Cerebellar cortex (tissue), 1 donor: ENCODE measurements at regions not wholly inside any gene's neighbourhood (a gene's known extent, or its start where the extent isn't known, plus 50 kb on each side); places are given as distances from the start of the nearest gene placed in this dataset.

Source experiments
- DNase-seq: peaks from one replicate; pipeline ENCODE4 v3.0.0-alpha.2; 2015; ENCODE audit warnings: low spot score

DNA sequence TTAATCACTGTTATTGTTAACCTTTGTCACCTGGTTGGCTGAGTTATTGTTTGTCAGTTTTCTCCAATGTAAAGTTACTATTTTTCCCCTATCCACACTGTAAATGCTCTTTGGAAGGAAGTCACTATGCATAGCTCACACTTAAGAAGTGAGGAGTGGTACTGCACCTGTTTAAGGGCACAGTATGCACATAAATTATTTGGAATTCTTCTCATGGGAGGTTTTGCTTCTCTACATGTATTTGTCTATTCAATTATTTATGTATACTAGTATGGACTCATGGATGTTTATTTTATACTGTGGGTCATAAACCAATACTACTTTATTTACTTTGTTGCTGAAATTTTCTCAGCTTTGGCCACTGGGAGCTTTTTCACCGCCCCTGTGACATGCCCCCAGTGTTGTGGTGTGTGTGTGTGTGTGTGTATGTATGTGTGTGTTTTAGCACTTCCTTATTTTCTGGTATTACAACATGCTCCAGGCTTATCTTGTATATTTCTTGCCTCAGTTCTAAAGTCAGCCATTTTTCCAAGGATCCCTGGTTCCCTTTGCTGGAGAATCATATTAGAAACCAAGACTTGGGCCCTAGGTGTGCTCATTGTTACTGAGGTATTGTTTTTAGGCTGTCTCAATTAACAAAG, 290.5 kb downstream of the KBTBD8 start:
- DNase-seq: no peak

DNA sequence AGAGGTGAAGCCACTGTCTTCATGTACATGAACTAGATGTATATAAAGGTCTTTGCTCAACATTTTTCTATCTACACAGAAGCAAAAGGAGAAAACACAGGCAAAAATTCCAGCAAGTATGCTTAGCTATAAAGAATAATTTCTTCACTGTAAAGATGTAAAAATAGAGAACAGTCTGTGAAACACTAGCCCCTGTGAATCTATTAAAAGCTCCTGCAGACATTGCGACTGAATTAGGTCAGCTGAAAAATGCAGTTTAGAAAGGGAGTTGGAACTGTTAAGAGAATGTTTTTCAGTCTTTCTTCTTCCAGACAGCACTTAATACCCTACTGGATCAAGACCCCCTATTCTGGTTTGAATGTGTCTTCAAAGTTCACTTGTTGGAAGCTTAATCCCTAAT, 291.5 kb downstream of the KBTBD8 start:
- no peak for DNase-seq

DNA sequence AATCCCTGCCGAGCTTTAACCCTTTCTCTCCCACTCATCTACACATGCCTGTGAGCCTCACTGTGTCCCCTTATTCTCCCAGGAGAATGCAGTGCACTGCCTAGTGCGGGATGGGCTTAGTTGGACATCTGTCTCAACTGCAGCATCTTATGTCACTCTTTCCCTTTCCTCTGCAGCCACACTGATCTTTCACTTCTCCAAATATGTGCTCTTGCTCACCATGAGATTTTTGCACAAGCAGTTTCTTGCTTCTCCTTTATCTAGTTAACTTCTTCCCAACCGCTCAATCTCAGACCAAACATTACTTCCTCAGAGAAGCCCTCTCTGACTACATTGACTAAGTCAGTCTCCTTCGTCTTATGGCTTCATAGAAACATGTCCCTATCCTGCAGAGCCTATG, 292.3 kb downstream of the KBTBD8 start:
- DNase-seq: no peak

DNA sequence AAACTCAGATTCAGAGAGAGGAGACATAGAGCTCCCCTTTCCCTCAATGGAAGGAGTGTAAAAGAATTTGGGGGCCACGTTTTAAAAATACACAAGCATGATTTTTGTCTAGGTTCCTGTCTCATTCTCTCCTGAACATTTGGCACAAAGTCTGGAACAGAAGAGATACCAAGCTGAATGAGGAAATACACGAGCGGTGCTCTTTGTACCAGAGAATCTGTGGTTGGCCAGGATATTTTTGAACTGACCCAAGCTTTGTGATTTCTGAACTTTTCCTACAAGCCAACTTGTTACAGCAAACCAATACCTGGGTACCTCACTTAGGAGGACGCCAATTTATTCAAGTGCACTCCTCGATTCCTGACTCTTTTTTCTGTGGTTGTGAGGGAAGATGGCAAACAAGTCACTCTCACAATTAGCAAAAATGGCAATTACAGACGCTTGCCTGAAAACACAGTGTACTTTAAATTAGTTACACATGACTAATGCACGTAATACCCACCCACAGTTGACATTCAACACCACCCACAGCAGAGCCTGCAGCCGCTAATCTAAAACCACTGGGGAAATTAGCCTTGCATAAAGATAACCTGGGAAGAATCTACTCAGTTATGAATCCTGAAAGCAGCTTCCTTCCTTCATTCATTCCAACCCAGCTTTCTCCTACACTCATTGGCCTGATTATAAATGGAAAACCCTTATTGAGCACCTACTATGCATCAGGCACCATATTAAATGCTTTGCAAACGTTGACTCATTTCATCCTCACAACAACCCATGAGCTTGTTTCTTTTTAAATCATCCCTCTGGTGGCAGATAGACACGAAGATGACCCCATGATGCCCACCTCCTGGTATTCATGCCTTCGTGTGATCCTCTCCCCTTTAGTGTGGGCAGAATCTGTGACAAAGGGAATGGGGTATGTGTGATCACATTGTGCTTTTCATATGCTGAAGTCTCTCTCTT, 293.5 kb downstream of the KBTBD8 start:
- no peak for DNase-seq

DNA sequence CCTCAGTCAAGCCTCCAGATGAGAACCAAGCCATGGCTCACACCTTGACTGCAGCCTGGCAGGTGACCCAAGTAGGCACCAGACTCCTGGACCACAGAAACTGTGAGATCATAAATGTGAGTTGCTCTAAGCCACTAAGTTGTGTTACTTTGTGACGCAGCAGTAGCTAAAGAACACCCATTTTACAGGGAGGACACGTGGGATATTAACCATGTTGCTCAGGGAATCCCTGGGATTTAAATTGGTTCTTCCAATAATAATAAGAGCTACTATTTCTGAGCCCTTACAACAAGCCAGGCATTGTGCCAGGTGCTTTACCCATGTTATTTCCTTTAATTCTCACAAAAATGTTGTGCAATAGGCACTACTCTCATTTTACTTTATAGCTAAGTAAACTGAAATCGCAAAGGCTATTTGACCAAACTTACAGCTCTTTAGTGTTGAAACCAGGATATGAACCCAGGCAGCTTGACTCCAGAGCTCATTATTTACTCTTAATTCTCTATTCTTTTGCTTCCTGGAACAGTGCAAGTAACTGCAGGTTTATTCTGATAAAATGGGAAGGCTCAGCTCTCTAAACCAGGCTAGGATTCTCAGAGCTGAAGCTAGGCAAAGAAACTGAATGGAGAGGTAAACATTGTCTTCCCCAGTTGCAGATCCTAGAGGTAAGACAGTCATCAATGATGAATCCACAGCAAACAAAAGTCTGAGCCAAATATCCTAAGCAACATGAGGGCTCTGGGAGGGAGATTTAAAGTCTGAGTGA, 294.4 kb downstream of the KBTBD8 start:
- DNase-seq: no peak

DNA sequence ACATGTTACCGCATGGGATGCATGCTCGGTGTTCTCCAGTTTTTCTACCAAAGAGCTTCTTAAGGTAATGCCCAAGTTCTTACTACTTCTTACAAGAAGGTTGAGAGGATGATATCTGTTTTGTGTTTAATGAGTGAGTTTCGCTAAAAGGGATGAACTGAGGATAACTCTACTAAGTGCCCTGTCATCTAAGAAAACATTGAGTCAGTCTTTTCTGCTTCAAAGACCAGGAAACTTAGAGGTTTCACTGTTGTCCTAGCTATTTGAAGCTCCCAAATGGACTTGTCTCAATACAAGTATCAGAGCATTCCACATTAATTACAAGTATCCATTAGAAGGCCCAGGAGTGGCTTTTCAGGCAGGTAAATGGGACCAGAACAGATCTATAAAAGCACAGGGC, 296.2 kb downstream of the KBTBD8 start:
- no peak for DNase-seq

DNA sequence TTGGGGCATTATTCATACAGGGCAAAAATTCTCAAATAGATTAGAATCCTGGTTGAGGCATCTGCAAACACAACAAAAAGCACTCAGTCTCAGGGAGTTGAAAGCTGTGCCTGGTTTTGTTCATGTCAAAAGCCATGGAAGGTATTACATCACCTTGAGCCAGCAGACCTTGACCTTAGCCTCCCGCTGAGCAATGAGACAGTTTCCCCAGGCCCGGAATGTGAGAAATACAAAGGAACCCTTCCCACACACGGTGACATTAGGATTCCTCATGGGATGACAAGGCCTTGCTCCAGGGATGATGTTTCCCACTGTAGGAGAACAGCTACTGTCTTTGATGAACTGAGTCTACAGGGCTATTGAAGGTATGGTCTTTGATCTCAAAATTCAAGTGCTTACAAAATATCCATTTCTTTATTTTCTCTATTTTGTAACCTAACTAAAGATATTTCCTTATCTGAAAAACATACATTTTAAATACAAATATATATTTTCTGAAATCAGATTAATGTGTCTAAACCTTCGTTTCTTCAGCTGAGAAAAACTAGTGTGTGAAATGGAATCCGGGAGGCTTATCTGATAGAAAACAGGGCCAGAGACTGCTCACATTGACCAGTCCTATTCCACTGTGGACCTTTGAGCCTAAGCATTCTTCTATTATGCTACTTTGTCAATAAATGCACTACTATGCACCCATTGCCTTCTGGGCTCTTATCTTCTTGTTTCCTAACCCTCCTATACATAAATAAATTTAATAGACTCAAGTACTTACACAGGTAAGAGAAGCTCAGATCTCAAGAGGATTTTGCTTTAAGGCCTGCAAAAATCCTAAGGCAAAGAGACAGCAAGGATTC, 298.2 kb downstream of the KBTBD8 start:
- DNase-seq: no peak

DNA sequence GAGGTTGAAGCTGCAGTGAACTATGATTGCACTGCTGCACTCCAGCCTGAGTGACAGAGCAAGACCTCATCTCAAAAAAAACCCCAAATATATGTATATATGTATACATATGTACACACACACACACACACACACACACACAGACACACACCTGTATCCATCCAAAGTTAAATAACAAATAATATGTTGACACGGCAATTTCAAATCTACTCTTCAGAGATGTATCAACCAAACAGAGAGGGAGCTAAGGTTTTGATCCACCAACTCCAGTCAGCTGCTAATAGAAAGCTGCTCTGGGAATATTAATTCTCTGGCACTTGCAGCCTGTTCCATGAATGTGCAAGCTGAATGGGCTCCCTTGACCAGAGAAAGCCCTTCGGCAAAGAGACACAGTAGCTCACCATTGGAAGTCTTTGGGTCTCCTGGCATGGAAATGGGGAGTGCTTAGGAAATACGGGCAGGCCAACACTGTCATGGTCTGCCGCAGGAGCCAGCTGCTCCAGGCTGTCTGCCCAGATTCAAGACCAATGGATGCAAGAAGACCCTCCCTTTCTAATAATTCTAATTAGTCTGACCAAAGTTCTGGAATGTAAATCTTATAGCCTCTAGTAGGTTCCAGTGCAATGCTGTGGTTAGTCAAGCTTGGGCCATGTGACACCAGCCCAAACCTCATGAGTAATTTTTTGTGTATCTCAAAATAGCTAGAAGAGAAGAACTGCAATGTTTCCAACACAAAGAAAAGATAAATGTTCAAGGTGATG, 299.8 kb downstream of the KBTBD8 start:
- no peak for DNase-seq

DNA sequence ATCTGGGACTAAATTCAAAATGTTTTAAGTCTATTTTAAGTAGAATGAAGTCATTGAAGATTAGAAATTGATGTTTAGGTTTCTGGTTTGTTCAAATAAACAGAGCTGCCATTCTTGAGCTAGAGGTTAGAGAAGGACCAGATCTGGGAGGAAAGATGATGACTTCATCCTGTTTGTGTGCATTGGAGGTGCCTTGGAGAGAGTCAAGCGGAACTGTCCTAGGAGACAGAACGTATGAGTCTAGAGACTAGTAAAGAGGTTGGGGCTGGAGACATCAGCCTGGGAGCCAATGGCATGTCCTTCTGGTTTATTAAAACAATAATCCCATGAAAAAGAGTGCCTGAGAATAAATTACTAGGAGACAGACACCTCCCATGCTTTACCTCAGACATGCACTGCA, 303.4 kb downstream of the KBTBD8 start:
- DNase-seq: no peak

DNA sequence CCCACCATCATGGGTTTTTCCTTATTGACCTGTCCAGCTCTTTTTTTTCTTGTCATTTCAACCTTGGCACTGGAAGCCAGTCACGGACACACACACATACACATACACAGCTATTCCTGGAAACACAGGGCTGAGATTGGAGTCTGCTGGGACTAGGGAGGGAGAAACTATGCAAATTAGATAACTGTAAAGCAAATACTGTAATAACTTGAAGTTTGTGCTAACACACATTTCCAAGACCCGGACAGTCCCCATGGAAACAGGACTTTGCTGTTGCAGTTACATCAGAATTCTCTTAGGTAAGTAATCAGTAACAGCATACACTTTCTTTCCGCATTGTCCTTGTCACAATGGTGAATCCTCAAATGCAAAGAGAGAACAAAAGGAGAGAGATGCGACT, 304.4 kb downstream of the KBTBD8 start:
- DNase-seq: no peak

DNA sequence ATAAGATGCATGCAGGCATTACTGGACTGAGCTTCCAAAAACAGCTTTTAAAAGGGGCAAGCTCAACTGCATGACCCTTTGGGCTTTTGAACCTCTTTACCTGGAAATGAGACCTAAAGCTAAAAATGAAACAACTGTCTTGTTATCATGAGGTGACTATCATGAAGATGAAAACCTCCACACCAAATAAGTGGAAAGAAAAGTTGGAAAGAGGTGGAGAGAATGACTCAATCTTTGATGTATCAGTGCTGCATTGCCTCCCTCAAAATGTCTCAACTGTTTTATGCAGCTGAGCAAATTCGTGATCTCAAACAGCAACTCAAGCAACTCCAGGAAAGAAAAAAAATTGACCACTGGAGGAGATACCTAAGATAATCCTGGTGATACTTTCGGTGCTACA, 307.1 kb downstream of the KBTBD8 start:
- DNase-seq: no peak

DNA sequence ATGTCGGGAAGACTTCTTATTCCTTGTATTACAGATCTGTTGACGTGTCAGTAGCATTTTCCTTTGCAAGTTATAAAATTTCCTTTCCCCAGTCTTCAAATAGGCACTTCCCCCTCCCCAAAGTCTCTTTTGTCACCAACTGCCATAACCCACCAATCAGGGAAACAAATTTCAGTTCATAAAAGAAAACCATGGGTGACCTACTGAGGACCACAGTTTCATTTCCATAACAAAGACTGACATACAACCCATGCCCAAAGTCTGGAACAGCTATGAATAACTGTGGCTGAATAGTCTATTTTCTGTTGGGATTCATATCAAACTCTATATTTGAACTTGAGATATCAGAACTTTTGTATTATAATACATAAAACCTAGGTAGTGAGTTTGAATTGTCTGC, 307.8 kb downstream of the KBTBD8 start:
- no peak for DNase-seq

DNA sequence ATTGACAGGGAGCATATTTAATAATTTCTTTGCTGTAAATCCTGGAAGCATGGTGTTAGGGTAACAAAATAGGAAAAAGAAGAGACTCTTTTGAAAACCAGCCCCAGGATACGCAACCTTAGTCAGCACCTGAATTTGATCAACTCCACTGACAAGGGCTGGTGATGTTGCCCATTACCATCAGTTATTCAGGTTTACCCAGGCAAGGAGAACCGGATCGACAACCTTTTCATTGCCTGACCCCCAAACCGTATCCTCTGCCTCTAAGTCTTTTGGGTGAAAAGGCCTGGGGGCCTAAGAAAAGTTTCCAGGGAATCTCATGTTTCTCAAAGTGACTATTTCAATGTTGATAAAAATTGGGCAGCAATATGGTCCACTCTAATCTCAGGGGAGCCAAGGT, 313.3 kb downstream of the KBTBD8 start:
- DNase-seq: no peak

DNA sequence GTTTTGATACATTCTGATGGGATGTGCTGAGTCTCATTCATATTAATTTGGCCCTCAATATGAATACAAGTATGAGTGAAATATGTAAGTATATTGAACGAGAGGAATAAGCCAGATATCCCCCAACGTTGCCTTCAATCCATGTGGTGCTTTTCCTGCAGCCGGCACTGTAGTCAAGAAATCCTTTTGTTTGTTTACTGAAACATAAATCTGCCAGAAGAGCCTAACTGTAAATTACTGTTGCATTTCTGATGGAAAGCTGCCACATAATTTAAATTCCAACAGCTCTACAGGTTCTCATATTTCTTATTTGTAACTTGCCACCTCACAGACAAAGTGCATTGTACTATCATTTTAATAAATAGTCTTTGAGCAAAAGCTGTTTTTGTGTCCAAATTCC, 314.0 kb downstream of the KBTBD8 start:
- DNase-seq: no peak

DNA sequence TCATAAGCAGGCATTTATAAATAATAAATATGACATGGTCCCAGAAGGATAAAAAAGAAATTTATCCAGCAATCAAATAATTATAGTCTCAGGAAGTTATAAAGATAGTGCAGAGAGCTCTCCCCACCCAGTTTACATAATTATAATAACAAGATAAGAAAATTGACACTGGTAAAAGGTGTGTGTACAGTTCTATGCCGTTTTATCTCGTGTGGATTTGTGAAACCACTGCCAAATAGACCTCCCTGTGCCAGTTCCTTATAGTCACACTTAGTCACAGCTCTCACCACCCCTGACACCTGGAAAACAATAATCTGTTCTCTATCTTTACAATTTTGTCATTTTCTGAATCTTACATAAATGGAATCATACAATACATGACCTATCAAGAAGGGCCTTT, 320.1 kb downstream of the KBTBD8 start:
- DNase-seq: no peak

DNA sequence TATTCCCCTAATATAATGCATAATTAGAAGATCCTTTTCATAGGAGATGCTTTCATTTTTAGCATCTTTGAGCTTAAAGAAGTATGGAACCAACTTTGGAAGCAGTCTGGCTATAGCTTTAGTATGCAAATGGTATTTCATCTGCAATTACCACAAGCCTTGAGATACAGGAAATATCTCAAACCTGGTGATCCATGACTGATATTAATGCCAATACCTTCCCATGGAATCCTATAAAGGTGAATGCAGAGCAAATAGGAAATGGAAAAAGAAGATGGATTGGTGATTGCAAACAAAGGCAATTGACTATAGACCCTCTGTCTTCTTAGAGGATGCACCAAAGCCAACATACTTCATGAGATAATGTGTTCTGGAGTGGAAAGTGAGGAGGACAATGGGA, 326.4 kb downstream of the KBTBD8 start:
- no peak for DNase-seq
